ENCODE measurements at regions not wholly inside any gene's neighbourhood (a gene's known extent, or its start where the extent isn't known, plus 50 kb on each side); places are given as distances from the start of the nearest gene placed in this dataset.

DNA sequence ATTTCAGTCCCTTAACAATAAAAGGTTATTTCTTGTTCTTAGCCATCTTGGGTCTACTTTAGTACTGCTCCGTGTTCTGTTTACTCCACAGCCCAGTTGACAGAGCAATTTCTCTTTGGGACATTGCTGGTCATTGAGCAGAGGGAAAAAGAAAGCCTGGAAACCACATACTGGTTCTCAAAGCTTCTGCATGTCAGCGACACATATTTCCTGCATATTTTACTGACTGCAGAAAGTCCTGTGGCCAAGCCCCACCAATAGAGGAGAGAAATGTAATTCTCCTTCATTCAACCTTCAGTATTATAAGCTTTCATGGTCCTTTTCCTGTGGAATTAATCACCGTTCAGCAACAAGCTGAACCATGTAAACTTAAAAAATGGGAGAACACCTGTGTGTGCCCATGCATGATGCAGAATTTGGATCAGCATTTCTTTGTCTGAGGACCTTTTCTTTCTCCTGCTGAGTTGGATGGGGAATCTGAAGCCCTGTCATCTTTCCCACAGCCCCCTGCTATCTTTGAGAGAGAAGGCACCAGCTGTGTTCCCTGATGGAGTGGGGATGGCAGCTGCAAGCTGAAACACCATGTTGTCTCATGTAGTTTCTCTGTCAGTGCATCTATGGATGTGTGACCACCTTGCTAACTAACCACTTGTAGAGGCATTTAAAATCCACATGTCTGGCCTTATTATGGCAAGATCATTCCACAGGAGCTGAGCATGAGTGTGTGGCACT is 431.6 kb downstream of the MEIS1 start:
- in situ Hi-C loops (cut with HindIII; ENCODE audit: low pct_ligation_motif_present, low sequenced_read_pairs) = no loop called here

DNA sequence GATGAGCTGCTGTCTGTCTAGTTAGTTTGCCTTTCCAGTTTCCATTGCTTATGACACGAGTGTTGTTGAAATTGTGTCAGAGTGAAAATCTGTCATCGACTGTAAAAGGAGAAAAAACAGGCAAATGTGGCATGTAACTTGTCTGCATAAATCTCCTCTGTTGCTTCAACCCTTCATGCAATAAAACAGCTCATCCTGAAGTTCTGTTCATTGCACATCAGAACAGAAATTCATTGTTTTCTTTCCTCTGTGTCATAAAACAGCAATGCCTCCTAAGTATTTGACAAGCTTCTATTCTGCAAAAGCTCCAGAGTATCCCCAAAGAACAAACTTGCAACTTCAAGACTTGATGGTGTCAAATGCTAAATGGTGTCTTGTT is 432.1 kb downstream of the MEIS1 start:
- DNase-seq = no peak
- H3K27me3 ChIP-seq (replicated peaks) = no peaks in the 10 kb centered on the region
- in situ Hi-C loops (cut with HindIII; ENCODE audit: low pct_ligation_motif_present, low sequenced_read_pairs) = no loop called here
- H3K4me3 ChIP-seq (ENCODE audit: low read depth, low read length) = no peak overlapping the region
- TF ChIP-seq, protein P1, sequence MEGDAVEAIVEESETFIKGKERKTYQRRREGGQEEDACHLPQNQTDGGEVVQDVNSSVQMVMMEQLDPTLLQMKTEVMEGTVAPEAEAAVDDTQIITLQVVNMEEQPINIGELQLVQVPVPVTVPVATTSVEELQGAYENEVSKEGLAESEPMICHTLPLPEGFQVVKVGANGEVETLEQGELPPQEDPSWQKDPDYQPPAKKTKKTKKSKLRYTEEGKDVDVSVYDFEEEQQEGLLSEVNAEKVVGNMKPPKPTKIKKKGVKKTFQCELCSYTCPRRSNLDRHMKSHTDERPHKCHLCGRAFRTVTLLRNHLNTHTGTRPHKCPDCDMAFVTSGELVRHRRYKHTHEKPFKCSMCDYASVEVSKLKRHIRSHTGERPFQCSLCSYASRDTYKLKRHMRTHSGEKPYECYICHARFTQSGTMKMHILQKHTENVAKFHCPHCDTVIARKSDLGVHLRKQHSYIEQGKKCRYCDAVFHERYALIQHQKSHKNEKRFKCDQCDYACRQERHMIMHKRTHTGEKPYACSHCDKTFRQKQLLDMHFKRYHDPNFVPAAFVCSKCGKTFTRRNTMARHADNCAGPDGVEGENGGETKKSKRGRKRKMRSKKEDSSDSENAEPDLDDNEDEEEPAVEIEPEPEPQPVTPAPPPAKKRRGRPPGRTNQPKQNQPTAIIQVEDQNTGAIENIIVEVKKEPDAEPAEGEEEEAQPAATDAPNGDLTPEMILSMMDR (IDR thresholded peaks at IDR 0.05; ENCODE audit: low read depth, low read length, missing control alignments) = no peak
- no peaks in the 10 kb centered on the region for H3K36me3 ChIP-seq (replicated peaks)
- H3K27ac ChIP-seq = peak overlapping the region; percentile 8

More for the DNA sequence above, 431.6 kb downstream of the MEIS1 start:
- Histone ChIP-seq H3K36me3 (replicated peaks) (no peaks in the 10 kb centered on the region), H3K4me3 (ENCODE audit: low read depth, low read length) (no peak overlapping the region), H3K27ac (peak overlapping the region; percentile 8), H3K27me3 (replicated peaks) (no peaks in the 10 kb centered on the region)
- TF ChIP-seq, protein P1 (IDR thresholded peaks at IDR 0.05; ENCODE audit: low read depth, low read length, missing control alignments) = no peak
- DNase-seq = no peak

DNA sequence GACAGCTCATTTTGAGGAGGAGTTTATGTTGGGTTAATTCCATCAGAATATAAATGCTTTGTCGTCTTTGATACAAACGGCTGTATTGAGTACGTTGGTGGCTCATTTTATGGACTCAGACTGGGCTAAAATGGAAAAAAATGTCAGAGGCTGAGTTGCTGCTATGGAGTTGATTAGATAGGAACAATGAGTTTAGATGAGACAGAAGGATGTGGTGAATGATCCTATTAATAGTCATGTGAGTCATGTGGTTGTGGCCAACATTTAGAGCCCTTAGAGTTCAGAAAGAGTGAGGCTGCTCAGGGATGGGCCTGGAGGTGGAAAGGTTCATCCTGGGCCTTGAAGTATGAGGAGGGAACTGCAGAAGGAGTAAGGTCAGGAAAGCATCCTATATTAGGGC is 434.2 kb downstream of the MEIS1 start:
- Histone ChIP-seq H3K36me3 (replicated peaks) (no peaks in the 10 kb centered on the region), H3K27ac (peak overlapping the region; percentile 70), H3K4me3 (ENCODE audit: low read depth, low read length) (no peak overlapping the region), H3K27me3 (replicated peaks) (no peaks in the 10 kb centered on the region)
- peak; percentile 90 for DNase-seq
- TF ChIP-seq, protein P1 (IDR thresholded peaks at IDR 0.05; ENCODE audit: low read depth, low read length, missing control alignments) = no peak
- in situ Hi-C loops (cut with HindIII; ENCODE audit: low pct_ligation_motif_present, low sequenced_read_pairs) = no loop called here

DNA sequence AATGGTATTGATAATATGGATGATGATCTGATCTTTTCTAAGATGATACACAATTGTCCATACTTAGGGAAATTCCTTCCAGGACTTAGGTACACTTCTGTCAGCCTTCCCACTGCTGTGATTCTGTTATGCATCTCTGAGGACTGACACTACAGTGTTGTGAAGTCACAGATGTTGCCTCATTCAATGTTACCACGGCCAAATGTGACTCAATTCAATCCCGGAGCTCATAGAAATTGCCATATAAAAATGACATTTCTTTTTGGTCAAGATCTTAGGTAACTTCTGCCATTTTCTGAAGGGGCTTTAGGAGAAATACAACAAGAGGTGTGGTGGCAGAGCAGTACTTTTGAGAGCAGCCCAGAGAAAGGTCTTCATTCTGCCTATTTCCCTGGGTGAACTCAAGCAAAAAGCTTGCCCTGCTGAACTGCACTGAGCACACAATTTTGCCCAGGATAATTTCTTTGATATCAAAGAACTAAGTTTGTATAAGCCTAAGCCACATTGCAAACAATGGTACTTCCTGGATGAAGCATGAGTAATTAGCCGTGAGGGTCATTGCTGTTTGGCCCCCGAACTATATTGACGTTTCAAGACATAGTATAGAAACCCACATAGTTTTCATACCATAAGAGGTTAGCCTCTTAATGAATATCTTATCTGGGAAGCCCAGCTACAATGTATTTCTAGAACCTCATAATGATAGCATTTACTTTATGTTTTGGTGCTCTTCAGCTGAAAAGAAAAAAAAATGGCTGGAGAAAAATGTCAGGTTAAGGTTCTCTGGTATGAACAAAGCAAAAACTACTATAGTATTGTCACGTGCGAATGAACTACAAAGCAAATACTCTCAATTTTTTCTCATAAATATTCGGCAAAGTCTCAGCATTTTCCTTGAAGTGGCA is 437.4 kb downstream of the MEIS1 start:
- H3K27me3 ChIP-seq (replicated peaks) = no peaks in the 10 kb centered on the region
- H3K27ac ChIP-seq = peak overlapping the region; percentile 92
- TF ChIP-seq, protein P1 (IDR thresholded peaks at IDR 0.05; ENCODE audit: low read depth, low read length, missing control alignments) = no peak
- in situ Hi-C loops (cut with HindIII; ENCODE audit: low pct_ligation_motif_present, low sequenced_read_pairs) = no loop called here
- no peaks in the 10 kb centered on the region for H3K36me3 ChIP-seq (replicated peaks)
- DNase-seq = peak; percentile 89
- H3K4me3 ChIP-seq (ENCODE audit: low read depth, low read length) = no peak overlapping the region

DNA sequence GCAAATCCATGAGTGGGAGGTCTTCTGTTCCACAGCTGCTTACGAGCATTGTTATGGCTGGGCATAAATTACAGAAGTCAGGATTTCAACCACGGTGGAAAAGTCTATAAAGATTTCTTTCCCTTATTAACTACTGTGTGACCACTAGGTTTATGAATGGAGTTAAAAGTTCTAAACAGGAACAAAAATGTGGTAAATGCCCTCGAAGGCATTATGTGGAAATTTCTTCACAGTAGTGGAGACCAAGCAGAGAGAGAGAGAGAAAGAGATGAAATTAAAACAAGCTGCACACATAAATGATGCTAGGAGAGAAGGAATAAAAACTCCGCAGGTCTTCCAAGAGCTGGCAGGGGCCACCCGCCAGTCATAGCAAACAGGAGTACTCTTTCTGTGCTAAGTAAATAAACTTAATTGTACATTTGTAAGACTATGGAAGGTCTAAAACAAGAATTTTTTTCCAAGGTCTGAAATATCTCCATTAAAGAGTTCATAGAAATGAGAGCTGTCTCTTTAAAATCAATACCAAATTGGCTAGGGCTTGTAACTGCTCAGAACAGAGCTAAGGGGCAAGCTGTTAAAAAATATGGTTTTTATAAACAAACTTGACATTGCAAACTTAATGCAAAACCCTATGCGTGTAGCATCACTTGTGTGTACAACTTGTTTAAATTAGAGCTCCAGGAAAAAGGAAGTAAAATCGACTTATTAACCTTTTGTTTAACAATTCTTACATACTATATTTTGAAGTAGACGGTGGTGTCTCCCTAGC is 438.2 kb downstream of the MEIS1 start:
- no peaks in the 10 kb centered on the region for H3K27me3 ChIP-seq (replicated peaks)
- H3K27ac ChIP-seq = peak overlapping the region; percentile 92
- DNase-seq = no peak
- TF ChIP-seq, protein P1 (IDR thresholded peaks at IDR 0.05; ENCODE audit: low read depth, low read length, missing control alignments) = no peak
- in situ Hi-C loops (cut with HindIII; ENCODE audit: low pct_ligation_motif_present, low sequenced_read_pairs) = no loop called here
- no peaks in the 10 kb centered on the region for H3K36me3 ChIP-seq (replicated peaks)
- H3K4me3 ChIP-seq (ENCODE audit: low read depth, low read length) = no peak overlapping the region
